GM18858 (cell line): ENCODE measurements at regions not wholly inside any gene's neighbourhood (a gene's known extent, or its start where the extent isn't known, plus 50 kb on each side); places are given as distances from the start of the nearest gene placed in this dataset.

Experiments used
- ATAC-seq: cut with Tn5 transposase; IDR thresholded peaks from one replicate; pipeline ENCODE4 v1.9.1; 2021; ENCODE audit not compliant: unreplicated experiment

DNA sequence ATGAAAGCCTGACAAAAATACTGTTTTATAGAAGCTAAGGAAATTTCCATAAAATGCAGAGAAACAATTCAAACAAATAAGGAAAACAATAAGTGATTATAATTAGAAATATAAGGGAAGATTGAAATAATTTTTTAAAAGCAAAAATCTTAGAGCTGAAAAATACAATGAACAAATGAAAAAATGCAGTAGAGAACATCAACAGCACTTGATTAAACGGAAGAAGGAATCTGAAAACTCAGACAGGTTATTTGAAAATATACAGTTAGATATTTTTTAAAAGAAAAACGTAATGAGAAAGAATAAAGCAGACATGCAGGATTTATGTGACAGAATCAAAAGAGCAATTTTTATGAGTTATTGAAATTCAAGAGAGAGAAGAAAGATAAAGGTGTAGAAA, 279.1 kb upstream of the MAGI2 start:
- no peak for ATAC-seq

DNA sequence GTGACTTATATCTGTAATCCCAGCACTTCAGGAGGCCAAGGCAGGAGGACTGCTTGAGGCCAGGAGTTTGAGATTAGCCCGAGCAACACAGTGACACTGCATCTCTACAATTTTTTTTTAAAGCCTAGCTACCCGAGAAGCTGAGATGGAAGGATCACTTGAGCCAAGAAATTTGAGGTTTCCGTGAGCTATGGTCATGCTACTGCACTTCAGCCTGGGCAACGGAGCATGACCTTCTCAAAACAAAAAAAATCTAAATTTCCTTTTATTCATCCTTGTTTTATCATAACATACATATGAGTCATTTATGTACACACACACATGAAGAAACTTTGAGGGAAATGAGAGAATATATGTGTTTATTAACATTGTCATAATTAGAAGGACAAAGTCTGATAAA, 277.5 kb upstream of the MAGI2 start:
- ATAC-seq: no peak

DNA sequence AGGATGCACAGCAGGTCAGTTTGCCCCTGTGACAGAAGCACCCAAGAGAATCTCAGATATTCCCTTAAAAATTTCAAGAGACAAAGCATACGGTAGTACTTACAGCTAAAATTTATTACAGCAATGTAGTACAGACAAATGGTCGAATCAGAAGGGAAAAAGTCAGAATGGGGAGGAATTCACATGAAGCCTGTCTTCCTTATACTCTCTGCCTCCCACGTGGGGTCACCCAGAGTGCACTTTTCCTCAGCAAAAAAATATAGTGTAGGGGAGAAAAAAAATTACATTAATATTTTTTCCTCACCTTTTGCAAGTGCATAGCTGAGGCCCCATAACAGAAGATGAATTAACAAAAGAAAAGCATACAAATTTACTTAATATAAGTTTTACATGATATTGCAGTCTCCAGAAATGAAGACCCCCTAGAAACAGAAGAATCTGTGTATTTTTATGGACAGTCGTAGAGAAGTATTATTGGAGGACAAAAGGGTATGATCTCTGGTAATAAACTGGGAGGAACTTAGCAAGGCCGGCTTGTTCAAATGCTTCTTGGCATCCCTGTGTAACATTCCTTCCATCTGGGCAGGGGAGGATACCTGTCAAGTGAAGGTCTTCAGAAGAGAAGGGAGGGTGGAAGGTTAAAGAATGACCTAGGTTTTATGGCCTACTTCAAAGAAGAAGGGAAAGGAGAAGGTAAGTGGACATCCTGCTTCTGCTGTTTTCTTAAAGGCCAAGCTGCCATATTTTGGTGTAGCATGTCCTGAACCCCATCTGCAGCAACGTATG, 270.6 kb upstream of the MAGI2 start:
- no peak for ATAC-seq

DNA sequence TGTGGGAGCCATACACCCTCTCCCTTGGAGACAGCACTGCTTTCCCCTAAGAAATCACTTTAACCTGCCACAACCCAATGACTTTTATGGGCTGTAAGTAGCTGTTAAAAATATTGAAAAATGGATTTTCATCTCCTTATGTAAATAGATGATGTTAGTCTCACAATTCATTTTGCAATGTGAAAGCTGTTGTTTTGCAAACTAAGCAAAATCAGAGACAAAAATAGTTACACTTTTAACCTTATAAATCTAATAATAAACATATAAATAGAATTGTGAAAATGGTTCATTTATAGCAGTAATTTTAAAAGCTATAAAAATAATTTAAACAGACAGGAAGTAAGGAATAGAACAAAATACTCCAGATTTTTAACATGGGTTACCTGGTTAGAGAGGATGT, 268.8 kb upstream of the MAGI2 start:
- no peak for ATAC-seq

DNA sequence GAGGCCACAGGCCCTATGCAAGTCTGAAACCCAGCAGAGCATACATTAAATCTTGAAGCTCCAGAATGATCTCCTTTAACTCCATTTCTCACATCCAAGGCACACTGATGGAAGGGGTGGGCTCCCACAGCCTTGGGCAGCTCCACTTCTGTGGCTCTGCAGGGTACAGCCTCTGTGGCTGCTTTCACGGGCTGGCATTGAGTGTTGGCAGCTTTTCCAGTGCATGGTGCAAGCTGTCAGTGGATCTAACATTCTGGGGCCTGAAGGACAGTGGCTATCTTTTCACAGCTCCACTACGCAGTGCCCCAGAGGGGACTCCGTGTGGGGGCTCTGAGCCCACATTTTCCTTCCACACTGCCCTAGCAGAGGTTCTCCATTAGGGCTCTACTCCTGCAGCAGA, 265.7 kb upstream of the MAGI2 start:
- no peak for ATAC-seq

DNA sequence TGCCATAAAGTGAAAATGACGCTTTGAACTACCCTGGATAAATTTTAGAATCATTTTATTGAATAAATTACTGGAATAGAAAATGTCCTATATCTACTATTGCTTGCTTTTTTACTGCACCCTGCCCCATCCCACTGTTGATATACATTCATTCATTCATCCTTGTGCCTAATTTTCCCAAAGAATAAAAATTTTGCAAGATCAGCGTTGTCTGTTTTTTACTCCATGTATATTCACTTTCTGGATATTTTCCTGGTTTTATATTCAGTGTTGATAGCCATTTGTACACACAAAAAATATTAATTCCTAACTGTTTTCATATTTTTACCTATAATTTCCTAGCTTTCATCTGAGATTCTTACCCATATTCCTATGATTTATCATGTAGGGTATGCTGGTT, 262.9 kb upstream of the MAGI2 start:
- no peak for ATAC-seq

DNA sequence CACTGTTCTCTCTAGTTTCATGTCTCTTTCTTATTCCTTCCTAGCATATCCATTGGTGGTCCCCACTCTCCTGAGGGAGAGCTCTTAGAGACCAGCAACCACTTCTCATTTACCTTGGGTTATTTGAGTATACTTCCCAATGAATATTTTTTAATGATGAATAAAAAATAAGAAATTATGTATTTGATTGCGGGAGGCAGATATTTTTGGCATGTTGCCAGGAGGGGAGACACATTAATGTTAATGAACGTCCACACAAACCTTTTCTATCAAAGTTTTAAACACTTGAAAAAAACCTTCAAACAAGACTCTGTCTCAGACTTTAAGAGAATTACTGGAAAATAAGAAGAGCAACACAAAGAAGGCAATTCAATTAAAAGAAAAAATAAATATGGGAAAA, 260.6 kb upstream of the MAGI2 start:
- no peak for ATAC-seq

DNA sequence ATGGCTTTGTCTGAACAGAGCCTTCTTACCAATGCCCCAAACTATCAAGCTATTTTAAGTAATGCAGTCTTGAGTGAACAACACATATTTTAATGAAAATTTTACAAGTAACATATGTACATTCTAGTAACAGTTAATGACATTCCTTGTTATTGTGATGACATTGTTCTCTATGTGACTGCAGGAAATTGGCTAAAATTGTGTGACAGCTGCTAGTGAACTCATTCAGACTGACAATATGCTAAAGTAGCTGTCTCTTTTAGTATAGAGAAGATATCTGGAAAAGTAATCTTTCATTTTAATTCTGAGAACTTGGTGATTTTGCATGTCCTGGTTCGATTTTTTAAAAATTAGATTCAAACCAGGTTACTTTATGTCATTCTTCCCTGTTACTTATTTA, 259.8 kb upstream of the MAGI2 start:
- ATAC-seq: no peak

DNA sequence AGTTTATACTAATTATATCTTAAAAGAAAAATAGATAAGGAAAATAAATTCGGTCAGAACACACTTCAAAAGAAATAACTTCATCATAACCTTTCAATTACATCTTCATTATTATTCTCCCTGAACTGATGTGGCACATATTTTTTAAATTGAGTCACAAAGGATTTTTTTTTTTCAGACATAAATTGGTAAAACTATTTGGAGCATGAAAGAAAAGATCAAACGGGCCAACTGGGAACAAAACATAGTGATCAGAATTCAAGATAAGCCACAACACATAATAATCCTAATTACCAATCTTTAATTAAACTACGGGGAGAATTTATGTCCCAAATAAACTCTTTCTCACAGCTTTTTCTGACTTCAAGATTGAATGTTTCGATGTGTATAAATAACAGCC, 258.2 kb upstream of the MAGI2 start:
- no peak for ATAC-seq

DNA sequence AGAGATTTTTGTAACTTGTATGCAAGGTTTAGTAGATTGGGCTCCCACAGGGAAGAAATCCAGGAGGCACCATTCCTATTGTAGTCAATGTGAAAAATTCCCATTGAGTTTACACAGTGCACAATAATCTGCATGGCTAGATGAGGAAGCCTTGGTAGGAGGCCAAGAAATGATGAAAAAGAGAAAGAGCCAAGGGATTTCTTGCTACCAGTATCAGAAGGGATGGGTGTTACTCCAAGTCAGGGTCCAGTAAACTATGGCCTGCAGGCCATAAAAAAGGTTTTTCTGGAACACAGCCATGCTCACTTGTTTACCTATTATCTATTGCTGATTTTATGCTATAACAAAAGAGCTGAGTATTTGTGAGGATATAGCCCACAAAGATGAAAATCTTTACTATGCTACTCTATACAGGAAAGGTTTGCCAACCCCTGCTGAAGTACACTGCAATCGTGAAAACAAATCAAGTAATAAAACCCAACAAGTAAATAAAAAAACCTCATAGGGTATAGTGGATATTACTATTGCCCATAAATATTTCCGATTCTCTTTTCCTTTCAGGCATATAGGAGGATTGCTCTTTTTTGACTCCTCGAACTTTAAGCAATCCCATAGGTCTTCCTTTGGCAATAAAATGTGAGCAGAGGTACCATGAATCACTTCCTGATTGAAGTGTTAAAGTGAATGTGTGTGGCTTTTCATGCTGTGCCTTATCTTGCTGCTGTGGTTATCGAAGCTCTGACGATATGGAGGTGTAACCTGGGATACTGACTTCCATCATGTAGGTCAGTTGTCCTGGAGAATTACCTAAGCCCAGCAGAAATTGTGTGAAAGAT, 256.3 kb upstream of the MAGI2 start:
- ATAC-seq: no peak

DNA sequence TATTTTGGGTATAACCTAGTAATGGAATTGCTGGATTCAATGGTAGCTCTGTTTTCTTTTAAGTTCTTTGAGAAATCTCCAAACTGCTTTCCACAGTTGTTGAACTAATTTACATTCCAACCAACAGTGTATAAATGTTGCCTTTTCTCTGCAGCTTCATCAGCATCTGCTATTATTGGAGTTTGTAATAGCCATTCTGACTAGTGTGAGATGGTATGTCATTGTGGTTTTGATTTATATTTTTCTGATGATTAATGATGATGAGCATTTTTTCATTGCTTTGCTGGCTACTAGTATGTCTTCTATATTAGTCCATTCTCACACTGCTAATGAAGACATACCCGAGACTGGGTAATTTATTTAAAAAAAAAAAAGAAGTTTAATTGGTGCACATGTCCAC, 248.6 kb upstream of the MAGI2 start:
- no peak for ATAC-seq

DNA sequence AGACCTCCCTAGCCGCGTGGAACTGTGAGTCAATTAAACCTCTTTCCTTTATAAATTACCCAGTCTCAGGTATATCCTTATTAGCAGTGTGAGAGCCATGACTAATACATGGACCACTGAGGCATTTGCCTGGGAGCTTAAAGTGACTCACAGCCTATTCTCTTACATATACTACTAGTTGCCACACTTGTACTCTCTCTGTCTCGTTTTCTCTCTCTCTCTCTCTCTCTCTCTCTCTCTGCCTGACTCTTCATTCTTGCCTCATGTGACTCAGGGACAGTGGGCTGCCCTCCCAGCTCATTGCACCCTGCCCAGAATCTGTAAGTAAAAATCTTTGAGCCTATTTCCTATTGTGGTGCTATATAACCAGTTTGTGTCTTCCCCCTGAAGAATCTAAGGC, 238.5 kb upstream of the MAGI2 start:
- no peak for ATAC-seq

DNA sequence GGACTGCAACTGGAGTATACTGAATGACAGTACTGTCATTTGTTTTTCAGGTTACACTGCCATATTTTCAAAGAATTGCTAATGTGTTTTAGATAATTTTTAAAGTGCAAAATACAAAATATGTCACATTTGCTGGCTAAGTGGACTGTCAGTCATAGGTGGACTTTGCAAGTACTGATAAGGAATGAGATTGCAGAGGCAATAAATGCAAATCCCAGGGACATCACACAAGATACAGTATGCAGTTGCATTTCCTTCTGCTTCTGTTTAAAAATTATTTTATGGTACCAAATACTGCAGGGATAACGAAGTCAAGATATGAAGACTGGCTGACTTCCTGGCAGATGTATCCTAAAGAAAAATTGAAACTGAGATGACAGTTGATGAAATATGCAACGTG, 237.6 kb upstream of the MAGI2 start:
- ATAC-seq: no peak

DNA sequence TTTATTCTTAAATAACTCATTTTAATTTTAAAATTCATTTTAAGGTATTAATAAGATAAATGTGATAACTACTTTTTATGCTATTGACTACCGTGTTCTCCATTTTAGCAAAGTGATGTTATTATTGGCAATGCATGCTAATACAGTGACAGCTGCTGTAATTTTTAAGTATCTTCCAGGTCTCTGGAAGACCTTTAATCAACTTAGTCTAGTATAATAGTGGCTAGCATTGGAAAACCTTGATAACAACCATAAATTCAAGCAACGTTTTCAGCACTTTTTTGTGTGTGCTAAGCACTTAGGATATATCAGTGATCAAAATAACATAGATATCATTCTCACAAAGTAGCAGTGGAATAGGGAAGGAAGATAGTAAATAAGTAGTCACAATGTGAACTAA, 230.9 kb upstream of the MAGI2 start:
- no peak for ATAC-seq

DNA sequence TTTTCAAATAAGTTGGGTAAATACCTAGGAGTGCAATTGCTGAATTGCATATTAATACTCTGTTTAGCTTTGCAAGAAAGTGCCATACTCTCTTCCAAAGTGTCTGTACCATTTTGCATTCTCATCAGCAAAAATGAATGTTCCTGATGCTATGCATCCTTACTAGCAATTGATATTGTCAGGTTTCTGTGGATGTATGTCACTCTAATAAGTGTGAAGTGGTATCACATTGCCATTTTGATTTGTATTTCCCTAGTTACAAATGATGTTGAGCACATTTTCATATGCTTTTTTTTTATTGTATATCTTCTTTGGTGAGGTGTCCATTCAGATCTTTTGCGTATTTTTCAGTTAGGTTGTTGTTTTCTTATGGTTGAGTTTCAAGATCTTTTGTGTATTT, 230.4 kb upstream of the MAGI2 start:
- no peak for ATAC-seq

DNA sequence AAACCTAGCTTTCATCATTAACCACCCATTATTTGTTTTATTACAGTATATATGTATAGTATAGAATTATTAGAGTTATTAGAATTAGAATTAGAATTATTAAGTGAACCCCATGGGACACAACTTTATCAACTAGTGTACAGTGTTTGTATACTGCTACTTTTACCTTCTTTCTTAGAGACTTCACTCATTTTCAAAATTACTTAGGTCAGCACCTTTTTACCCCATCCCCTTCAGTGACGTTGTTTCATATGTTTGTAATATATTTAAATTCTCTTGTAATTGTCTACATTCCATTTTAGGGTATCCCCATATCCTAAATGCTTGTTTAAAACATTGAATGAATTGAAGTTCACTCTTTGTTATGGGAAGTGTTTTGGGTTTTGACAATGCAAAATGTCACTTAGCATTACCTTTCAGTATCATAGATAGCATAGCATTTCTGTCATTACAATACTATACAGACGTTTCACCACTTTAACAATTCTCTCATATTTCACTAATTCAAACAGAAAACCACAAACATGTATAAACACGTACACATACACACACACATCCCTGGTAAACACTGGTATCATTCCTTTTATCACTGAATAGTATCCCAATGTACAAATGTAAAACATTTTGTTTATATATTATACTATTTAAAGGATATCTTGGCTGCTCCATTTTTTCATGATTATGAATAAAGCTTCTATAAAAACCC, 229.9 kb upstream of the MAGI2 start:
- no peak for ATAC-seq

DNA sequence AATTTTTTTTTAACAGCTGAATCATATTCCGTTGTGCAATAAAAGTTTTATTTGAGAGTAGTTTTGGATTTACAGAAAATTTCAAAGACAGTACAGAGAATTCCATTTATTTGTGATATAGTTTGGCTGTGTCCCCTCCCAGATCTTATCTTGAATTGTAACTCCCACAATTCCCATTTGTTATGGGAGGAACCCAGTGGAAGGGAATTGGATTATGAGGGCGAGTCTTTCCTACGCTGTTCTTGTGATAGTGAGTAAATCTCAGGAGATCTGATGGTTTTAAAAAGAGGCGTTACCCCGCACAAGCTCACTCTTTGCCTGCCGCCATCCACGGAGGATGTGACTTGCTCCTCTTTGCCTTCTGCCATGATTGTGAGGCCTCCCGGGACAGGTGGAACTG, 228.0 kb upstream of the MAGI2 start:
- no peak for ATAC-seq

DNA sequence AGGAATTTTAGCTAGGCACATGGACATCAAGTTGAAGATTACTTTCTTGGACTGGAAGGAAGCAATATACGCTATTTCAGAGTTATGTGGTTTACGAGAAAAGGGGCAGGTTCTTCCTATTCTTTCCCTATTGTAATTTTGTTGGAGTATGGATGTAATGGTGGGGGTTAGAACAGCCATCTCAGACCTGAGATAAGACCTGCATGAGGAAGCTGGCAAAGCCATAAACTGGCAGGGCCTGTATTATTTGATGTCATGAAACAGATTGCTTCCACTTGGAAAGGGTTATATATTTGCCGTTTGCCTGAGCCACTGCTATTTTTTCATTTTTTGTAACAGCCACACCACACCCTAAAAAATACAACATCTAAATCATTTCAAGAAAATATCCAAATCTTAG, 220.5 kb upstream of the MAGI2 start:
- no peak for ATAC-seq

DNA sequence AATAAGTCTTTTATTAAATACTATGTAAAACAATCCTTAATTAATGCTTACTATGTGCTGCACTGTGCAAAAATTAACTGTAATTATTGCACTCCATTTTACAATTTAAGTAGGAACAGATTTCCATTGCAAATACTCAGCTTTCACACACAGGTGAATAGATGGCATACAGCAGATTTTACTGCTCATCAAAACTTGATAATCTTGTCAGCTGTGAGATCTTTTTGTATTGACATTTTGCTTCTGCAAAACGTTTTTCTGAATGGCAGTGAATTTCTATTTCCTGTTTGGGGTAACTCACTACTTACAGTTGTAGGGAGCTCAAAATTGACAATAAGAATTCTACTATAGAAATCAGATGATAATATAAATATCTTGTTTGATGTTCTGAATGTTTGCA, 220.0 kb upstream of the MAGI2 start:
- no peak for ATAC-seq

DNA sequence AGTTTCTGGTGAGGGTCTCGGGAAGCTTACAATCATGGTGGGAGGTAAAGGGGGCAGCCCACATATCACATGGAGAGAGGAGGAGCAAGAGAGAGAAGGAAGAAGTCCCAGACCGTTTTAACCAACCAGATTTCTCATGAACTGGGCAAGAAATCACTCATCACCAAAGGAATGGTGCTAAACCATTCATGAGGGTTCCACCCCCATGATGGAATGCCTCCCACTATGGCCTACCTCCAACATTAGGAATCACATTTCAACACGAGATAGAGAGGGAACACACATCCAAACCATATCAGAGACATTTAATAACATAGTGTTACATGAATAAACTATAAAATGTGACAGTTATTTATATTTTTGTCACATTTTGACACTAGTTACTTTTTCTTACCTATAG, 214.8 kb upstream of the MAGI2 start:
- ATAC-seq: no peak

DNA sequence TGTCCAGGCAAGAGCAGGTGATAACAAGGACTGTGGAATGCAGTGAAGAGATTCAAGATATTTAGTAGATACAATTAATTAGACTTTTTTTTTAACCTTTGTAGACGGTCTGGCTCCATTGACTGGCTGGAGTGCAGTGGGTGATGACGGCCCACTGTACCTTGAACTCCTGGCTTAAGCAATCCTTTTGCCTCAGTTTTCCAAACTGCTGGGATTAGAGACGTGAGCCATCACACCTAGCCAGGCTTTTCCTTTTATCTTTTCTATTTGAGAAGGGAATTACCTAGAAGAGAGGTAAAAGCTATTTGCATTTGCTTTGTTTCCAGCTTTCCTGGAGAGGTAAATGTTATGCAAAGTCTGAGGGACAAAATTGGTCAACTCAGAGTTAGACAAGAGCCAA, 213.0 kb upstream of the MAGI2 start:
- no peak for ATAC-seq
